GM12878 (cell line): ENCODE measurements at regions not wholly inside any gene's neighbourhood (a gene's known extent, or its start where the extent isn't known, plus 50 kb on each side); places are given as distances from the start of the nearest gene placed in this dataset.

Experiments
- ATAC-seq: fragments of 200-7000 bp; cut with Tn5 transposase; 3 replicates; pipeline ENCODE4 v1.9.1; 2020; ENCODE audit warnings: mild to moderate bottlenecking, moderate library complexity
- BruUV-seq: library from RNA; stranded (reverse); fragments of 400-500 nt; replicated peaks from 2 replicates; lab custom pipeline; 2021; lab: Mats Ljungman, UMichigan
- CTCF ChIA-PET: fragments of 300-600 bp; sonication (Branson Sonifier 250); formaldehyde crosslinking; extraction: SDS; loops from one replicate; lab custom pipeline; 2021; ENCODE audit warnings: inconsistent platforms; lab: Yijun Ruan, JAX
- POLR2A ChIA-PET: fragments of 350-600 bp; formaldehyde crosslinking; extraction: SDS; loops from one replicate; lab custom pipeline; 2021; ENCODE audit warnings: inconsistent platforms; lab: Charles Lee
- RAD21 ChIA-PET: fragments of 300-600 bp; sonication (Branson Sonifier 250); formaldehyde crosslinking; loops from one replicate; lab custom pipeline; 2023; ENCODE audit warnings: antibody characterized with exemption; ENCODE audit not compliant: unreplicated experiment; lab: Charles Lee
- SMC1A ChIA-PET: fragments of 300-600 bp; sonication (Branson Sonifier 250); formaldehyde crosslinking; loops from one replicate; lab custom pipeline; 2023; ENCODE audit not compliant: unreplicated experiment, uncharacterized antibody; lab: Charles Lee
- DNase-seq: peaks from one replicate; pipeline ENCODE4 v3.0.0-alpha.2; 2011; ENCODE audit warnings: low read depth, low spot score
- FAIRE-seq: peaks from 3 replicates; lab custom pipeline; 2011; peaks lifted over from hg19 to GRCh38; lab: Jason Lieb, UNC
- H2AFZ ChIP-seq: 2 replicates; pipeline ENCODE4 v1.6.0; 2011; ENCODE audit warnings: low read depth, low read length, control low read depth; ENCODE audit not compliant: control insufficient read depth
- H3K27ac ChIP-seq: 2 replicates; pipeline ENCODE4 v1.5.1; 2011; ENCODE audit warnings: control low read depth; ENCODE audit not compliant: control insufficient read depth, insufficient read depth
- H3K27me3 ChIP-seq, 2 experiments: replicated peaks in 1 of 2; 2 replicates each; pipeline versions ENCODE4 v1.6.0 to v1.6.1; 2011; ENCODE audit warnings: low read length in 1 of 2; ENCODE audit not compliant: control insufficient read depth in 2 of 2, insufficient read depth in 2 of 2
- H3K36me3 ChIP-seq, 2 experiments: 2 replicates each; pipeline ENCODE4 v1.5.1; 2011; ENCODE audit warnings: low read length in 1 of 2; ENCODE audit not compliant: control insufficient read depth in 2 of 2, insufficient read depth in 2 of 2
- H3K4me1 ChIP-seq: 2 replicates; pipeline ENCODE4 v1.6.1; 2011; ENCODE audit warnings: mild to moderate bottlenecking, low read length, moderate library complexity, mixed read lengths; ENCODE audit not compliant: control insufficient read depth, insufficient read depth
- H3K4me2 ChIP-seq: 2 replicates; pipeline ENCODE4 v1.6.0; 2011; ENCODE audit warnings: control low read depth; ENCODE audit not compliant: control insufficient read depth, insufficient read depth
- H3K4me3 ChIP-seq: fragments of 200-600 bp; sonication (generic); 2 replicates; pipeline ENCODE4 v1.5.1; 2016
- H3K79me2 ChIP-seq: 2 replicates; pipeline ENCODE4 v1.6.0; 2011; ENCODE audit warnings: low read length; ENCODE audit not compliant: control insufficient read depth, insufficient read depth
- H3K9ac ChIP-seq: 2 replicates; pipeline ENCODE4 v1.8.0; 2011; ENCODE audit warnings: low read length, control low read depth, mixed read lengths; ENCODE audit not compliant: control insufficient read depth, insufficient read depth
- H3K9me3 ChIP-seq: replicated peaks from 3 replicates; pipeline ENCODE4 v1.5.1; 2011; ENCODE audit warnings: mild to moderate bottlenecking, low read length; ENCODE audit not compliant: control insufficient read depth, insufficient read depth
- H4K20me1 ChIP-seq: 2 replicates; pipeline ENCODE4 v1.6.0; 2011; ENCODE audit not compliant: control insufficient read depth, insufficient read depth
- CUX1 ChIP-seq: IDR thresholded peaks from 2 replicates; pipeline ENCODE4 v1.6.1; 2012; ENCODE audit warnings: improper control_type of control experiment, low read depth, low read length; ENCODE audit not compliant: insufficient replicate concordance
- HCFC1 ChIP-seq: fragments of 150-350 bp; IDR thresholded peaks from 2 replicates; pipeline ENCODE4 v1.6.1; 2014; ENCODE audit warnings: low read length
- IRF3 ChIP-seq: fragments of 450-650 bp; IDR thresholded peaks from 2 replicates; pipeline ENCODE4 v1.6.1; 2014; ENCODE audit warnings: mild to moderate bottlenecking
- KDM1A ChIP-seq: fragments of 200-600 bp; sonication (generic); IDR thresholded peaks from 2 replicates; pipeline ENCODE4 v1.6.1; 2016; ENCODE audit warnings: borderline replicate concordance
- MEF2A ChIP-seq: IDR thresholded peaks from 2 replicates; pipeline ENCODE4 v1.6.1; 2011; ENCODE audit warnings: low read depth, mild to moderate bottlenecking, low read length, moderate library complexity; ENCODE audit not compliant: insufficient read depth
- POLR2A ChIP-seq: IDR thresholded peaks from 2 replicates; pipeline ENCODE4 v1.6.1; 2011; ENCODE audit warnings: low read depth, mild to moderate bottlenecking, low read length
- RFX5 ChIP-seq: IDR thresholded peaks from 2 replicates; pipeline ENCODE4 v1.6.1; 2011; ENCODE audit warnings: low read depth, low read length, improper control_type of control experiment
- YBX1 ChIP-seq: fragments of 450-650 bp; IDR thresholded peaks from 2 replicates; pipeline ENCODE4 v1.6.1; 2016; ENCODE audit warnings: antibody characterized with exemption
- ZBTB40 ChIP-seq: fragments of 450-650 bp; IDR thresholded peaks from 2 replicates; pipeline ENCODE4 v1.6.1; 2016; ENCODE audit warnings: mild to moderate bottlenecking, moderate library complexity, borderline replicate concordance
- WGBS: methylation state at CpG from one replicate; pipeline ENCODE4 v1.1.6; 2016; ENCODE audit warnings: low lambda C conversion rate; ENCODE audit not compliant: insufficient replicate concordance, insufficient coverage; ENCODE audit errors: missing lambda C conversion rate; 5-methylcytosine and 5-hydroxymethylcytosine counted together
- in situ Hi-C: fragments of 300-500 bp; cut with MboI; formaldehyde crosslinking; loops from 9 replicates; pipeline ENCODE4 v1.14.3; 2018; ENCODE audit warnings: mixed read lengths
- intact Hi-C: fragments of 100-400 bp; cut with micrococcal nuclease; formaldehyde crosslinking; loops from one replicate; pipeline ENCODE4 v1.14.2; 2022; ENCODE audit not compliant: unreplicated experiment

- intact Hi-C loops, result no loop called here
- ChIA-PET POLR2A (no interaction called here), RAD21 (no interaction called here), SMC1A (no interaction called here), CTCF (no interaction called here)
- H3K4me3 ChIP-seq, result no peak overlapping the region
- H4K20me1 ChIP-seq, result no peaks in the 10 kb centered on the region
- H3K27ac ChIP-seq, result no peak overlapping the region
- 24% methylated on average over 2 of the region's 2 CpGs for WGBS
- in situ Hi-C loops, result no loop called here
- no peaks in the 10 kb centered on the region for H3K4me1 ChIP-seq
- no peak overlapping the region for H2AFZ ChIP-seq
- DNase-seq, result no peak
- TF ChIP-seq POLR2A (no peak), RFX5 (no peak)
- BruUV-seq, result no TSS peak
- H3K9ac ChIP-seq, result no peak overlapping the region
- no peaks in the 10 kb centered on the region for H3K9me3 ChIP-seq
- no peak for ATAC-seq
- no peak overlapping the region for H3K4me2 ChIP-seq
- H3K27me3 ChIP-seq, result no peaks in the 10 kb centered on the region
- H3K79me2 ChIP-seq, result no peaks in the 10 kb centered on the region
- no peak for FAIRE-seq
- no peaks in the 10 kb centered on the region for H3K36me3 ChIP-seq
Measured at GRCh38 chr16:17983114-17983513, 353.4 kb downstream of the NPIPA8 start.

- BruUV-seq, result no TSS peak
- Histone ChIP-seq H3K9ac (no peak overlapping the region), H4K20me1 (no peaks in the 10 kb centered on the region), H3K27ac (no peak overlapping the region), H2AFZ (no peak overlapping the region), H3K36me3 (no peaks in the 10 kb centered on the region), H3K4me2 (no peak overlapping the region), H3K27me3 (no peaks in the 10 kb centered on the region), H3K79me2 (no peaks in the 10 kb centered on the region), H3K9me3 (no peaks in the 10 kb centered on the region), H3K4me3 (no peak overlapping the region), H3K4me1 (no peaks in the 10 kb centered on the region)
- DNase-seq (no peak), FAIRE-seq (no peak), ATAC-seq (no peak)
- 43% methylated on average over 6 of the region's 6 CpGs for WGBS
- ChIA-PET CTCF (no interaction called here), RAD21 (no interaction called here), SMC1A (no interaction called here), POLR2A (no interaction called here)
- in situ Hi-C loops (no loop called here), intact Hi-C loops (no loop called here)
- TF ChIP-seq IRF3, result no peak
- no peak for TF ChIP-seq KDM1A
- no peak for TF ChIP-seq HCFC1
- TF ChIP-seq MEF2A, result no peak
- TF ChIP-seq CUX1, result no peak
- TF ChIP-seq ZBTB40, result no peak
- no peak for TF ChIP-seq YBX1
Measured at GRCh38 chr16:17977260-17977659, 359.3 kb downstream of the NPIPA8 start.
